Activated naive CD4-positive, alpha-beta T cell treated with anti-CD3 and anti-CD28 coated beads for 36 hours (primary cell): ENCODE measurements at regions not wholly inside any gene's neighbourhood (a gene's known extent, or its start where the extent isn't known, plus 50 kb on each side); places are given as distances from the start of the nearest gene placed in this dataset.
"Not testable (repeated sequence)": the region's sequence is repeated elsewhere in the genome, so short reads cannot be mapped to it uniquely, and the experiment has no call there.

Experiments used
- CTCF ChIA-PET: fragments of 350-600 bp; sonication (Branson Sonifier 250); formaldehyde crosslinking; loops from one replicate; lab custom pipeline; 2021; ENCODE audit warnings: antibody characterized with exemption; lab: Charles Lee
- DNase-seq: peaks from one replicate; pipeline ENCODE4 v3.0.0-alpha.2; 2020
- H3K27ac Mint-ChIP-seq: one replicate; pipeline ENCODE4 v1.8.0; 2021; ENCODE audit warnings: mild to moderate bottlenecking, mixed read lengths
- H3K27me3 Mint-ChIP-seq: one replicate; pipeline ENCODE4 v1.8.0; 2021; ENCODE audit warnings: low read depth, mixed read lengths
- H3K36me3 Mint-ChIP-seq: one replicate; pipeline ENCODE4 v1.8.0; 2021; ENCODE audit warnings: low read depth, mixed read lengths
- H3K4me1 Mint-ChIP-seq: one replicate; pipeline ENCODE4 v1.8.0; 2021; ENCODE audit warnings: low read depth, mixed read lengths
- H3K4me3 Mint-ChIP-seq: one replicate; pipeline ENCODE4 v1.8.0; 2021; ENCODE audit warnings: mild to moderate bottlenecking, moderate library complexity, mixed read lengths
- H3K9me3 Mint-ChIP-seq: one replicate; pipeline ENCODE4 v1.8.0; 2021; ENCODE audit warnings: mixed read lengths
- intact Hi-C: fragments of 100-400 bp; cut with micrococcal nuclease; formaldehyde crosslinking; loops from one replicate; pipeline ENCODE4 v1.15.1; 2023

DNA sequence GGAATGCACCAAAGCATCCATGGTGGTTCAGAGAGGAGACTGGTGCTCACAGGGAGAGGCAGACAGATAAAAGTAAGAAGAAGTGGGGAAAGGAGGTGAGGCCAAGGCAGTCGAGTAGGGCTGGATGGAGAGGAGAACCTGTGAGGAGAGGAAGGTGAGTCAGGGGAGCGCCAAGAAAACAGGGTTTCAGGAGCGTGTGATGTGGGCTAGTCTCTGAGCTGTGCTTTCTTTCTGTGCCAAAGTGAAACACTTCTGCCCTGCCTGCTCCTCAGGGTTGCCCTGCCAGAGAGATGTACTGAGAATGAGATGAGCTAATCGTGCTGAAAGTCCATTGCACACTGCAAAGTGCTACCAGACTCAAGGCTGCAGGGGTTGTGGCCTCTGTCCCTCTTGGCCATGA is 310.7 kb upstream of the CCL2 start:
- Mint-ChIP-seq H3K4me1 (no peaks in the 10 kb centered on the region), H3K27ac (no peak overlapping the region), H3K27me3 (no peaks in the 10 kb centered on the region), H3K36me3 (no peaks in the 10 kb centered on the region), H3K4me3 (no peak overlapping the region), H3K9me3 (no peaks in the 10 kb centered on the region)
- DNase-seq, result peak; percentile 15
- CTCF ChIA-PET, result no interaction called here
- intact Hi-C loops, result no loop called here

GRCh38 chr17:33944826-33945225 is 310.3 kb upstream of the CCL2 start:
- H3K27ac Mint-ChIP-seq, result no peak overlapping the region
- H3K4me1 Mint-ChIP-seq, result no peaks in the 10 kb centered on the region
- no peaks in the 10 kb centered on the region for H3K27me3 Mint-ChIP-seq
- H3K36me3 Mint-ChIP-seq, result no peaks in the 10 kb centered on the region
- H3K4me3 Mint-ChIP-seq, result no peak overlapping the region
- H3K9me3 Mint-ChIP-seq, result no peaks in the 10 kb centered on the region
- CTCF ChIA-PET, result no interaction called here
- no peak for DNase-seq
- intact Hi-C loops, result no loop called here

GRCh38 chr17:33945646-33946546 is 309.2 kb upstream of the CCL2 start:
- intact Hi-C loops, result no loop called here
- no peaks in the 10 kb centered on the region for H3K9me3 Mint-ChIP-seq
- H3K4me1 Mint-ChIP-seq, result no peaks in the 10 kb centered on the region
- no peak overlapping the region for H3K27ac Mint-ChIP-seq
- CTCF ChIA-PET, result interaction anchor here (0.6 kb wide), 1 partner anchor 777 kb away, joined by 3 read pairs; no protein-coding TSS in a partner anchor
- no peaks in the 10 kb centered on the region for H3K27me3 Mint-ChIP-seq
- no peaks in the 10 kb centered on the region for H3K36me3 Mint-ChIP-seq
- no peak overlapping the region for H3K4me3 Mint-ChIP-seq
- DNase-seq, result no peak

DNA sequence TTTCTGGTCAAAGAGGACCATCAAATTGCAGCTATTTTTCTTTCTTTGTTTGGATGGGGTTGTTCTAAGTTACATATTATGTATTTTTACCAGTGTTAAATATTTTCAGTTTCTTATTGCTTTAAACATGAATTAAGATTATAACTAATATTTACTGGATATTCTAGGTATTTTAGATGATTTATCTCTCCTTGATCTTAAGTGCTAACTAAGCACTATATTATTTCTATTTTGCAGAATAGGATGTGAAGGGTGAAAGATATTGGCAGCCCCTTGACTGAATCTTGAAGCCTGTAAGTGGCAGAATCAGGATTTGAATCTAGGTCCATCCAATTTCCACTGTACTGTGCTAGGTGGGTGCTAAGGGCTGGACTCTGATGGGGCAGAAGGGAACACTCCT is 307.3 kb upstream of the CCL2 start:
- Mint-ChIP-seq H3K27ac (no peak overlapping the region), H3K9me3 (no peaks in the 10 kb centered on the region), H3K36me3 (no peaks in the 10 kb centered on the region), H3K4me3 (no peak overlapping the region), H3K4me1 (no peaks in the 10 kb centered on the region), H3K27me3 (no peaks in the 10 kb centered on the region)
- no peak for DNase-seq
- CTCF ChIA-PET, result no interaction called here
- intact Hi-C loops, result no loop called here

GRCh38 chr17:33948309-33948708 is 306.8 kb upstream of the CCL2 start:
- intact Hi-C loops, result no loop called here
- no peaks in the 10 kb centered on the region for H3K9me3 Mint-ChIP-seq
- H3K4me3 Mint-ChIP-seq, result no peak overlapping the region
- no peaks in the 10 kb centered on the region for H3K27me3 Mint-ChIP-seq
- H3K27ac Mint-ChIP-seq, result no peak overlapping the region
- no peaks in the 10 kb centered on the region for H3K4me1 Mint-ChIP-seq
- H3K36me3 Mint-ChIP-seq, result no peaks in the 10 kb centered on the region
- DNase-seq, result no peak
- CTCF ChIA-PET, result interaction anchor here (1.2 to 1.3 kb wide), 2 partner anchors 15 to 169 kb away, joined by 3 read pairs; no protein-coding TSS in a partner anchor

GRCh38 chr17:33949100-33949499 is 306.0 kb upstream of the CCL2 start:
- Mint-ChIP-seq H3K27ac (no peak overlapping the region), H3K36me3 (no peaks in the 10 kb centered on the region), H3K4me3 (no peak overlapping the region), H3K4me1 (no peaks in the 10 kb centered on the region), H3K9me3 (no peaks in the 10 kb centered on the region), H3K27me3 (no peaks in the 10 kb centered on the region)
- intact Hi-C loops, result no loop called here
- CTCF ChIA-PET, result interaction anchor here (1.2 to 1.3 kb wide), 2 partner anchors 14 to 170 kb away, joined by 3 read pairs; no protein-coding TSS in a partner anchor
- no peak for DNase-seq

DNA sequence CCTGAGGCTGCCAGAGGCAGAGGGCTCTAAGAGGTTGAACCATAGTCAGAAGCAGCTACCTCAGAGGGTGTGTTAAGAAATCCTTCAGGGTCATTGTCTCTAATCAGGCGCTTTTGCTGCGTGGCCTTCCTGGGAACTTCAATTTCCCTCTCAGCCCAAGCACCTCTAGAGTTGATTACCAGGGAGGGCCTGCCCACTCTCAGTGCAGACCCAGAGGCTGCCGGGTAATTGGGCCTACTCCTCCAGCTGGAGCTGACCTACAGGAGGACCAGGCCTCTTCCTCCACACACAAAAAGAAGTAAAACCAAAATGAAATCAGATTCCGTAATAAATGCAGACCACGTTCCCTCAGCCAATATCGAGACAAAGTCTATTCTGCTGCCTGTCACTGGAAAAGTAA is 305.0 kb upstream of the CCL2 start:
- Mint-ChIP-seq H3K4me1 (no peaks in the 10 kb centered on the region), H3K27me3 (no peaks in the 10 kb centered on the region), H3K36me3 (no peaks in the 10 kb centered on the region), H3K4me3 (no peak overlapping the region), H3K27ac (no peak overlapping the region), H3K9me3 (no peaks in the 10 kb centered on the region)
- DNase-seq, result no peak
- intact Hi-C loops, result no loop called here
- CTCF ChIA-PET, result no interaction called here

DNA sequence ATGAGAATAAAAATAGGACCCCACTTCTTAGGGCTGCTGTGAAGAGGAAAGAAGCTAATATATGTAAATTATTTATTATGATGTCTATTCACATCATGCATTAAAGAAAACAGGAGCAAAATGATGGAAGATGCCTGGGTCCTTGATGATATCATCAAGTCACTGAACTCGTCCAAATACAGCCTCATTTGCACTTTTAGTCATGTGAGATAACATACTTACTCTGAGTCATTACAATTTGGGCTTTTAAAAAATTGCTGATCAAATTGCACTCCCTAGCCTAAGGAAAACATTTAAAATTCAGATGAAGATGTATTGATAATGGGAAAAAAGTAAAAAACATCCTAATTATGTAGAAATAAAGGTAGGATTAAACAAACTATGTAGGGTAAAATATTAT is 302.7 kb upstream of the CCL2 start:
- CTCF ChIA-PET, result no interaction called here
- Mint-ChIP-seq H3K4me3 (no peak overlapping the region), H3K9me3 (no peaks in the 10 kb centered on the region), H3K4me1 (no peaks in the 10 kb centered on the region), H3K27ac (no peak overlapping the region), H3K36me3 (no peaks in the 10 kb centered on the region), H3K27me3 (peaks cover 4% of the 10 kb centered on the region)
- no peak for DNase-seq
- intact Hi-C loops, result no loop called here

- CTCF ChIA-PET, result no interaction called here
- peaks cover 6% of the 10 kb centered on the region for H3K27me3 Mint-ChIP-seq
Measured at GRCh38 chr17:33954597-33954996, 300.5 kb upstream of the CCL2 start.

GRCh38 chr17:33955461-33955860 is 299.6 kb upstream of the CCL2 start:
- DNase-seq, result no peak
- peaks cover 6% of the 10 kb centered on the region for H3K27me3 Mint-ChIP-seq
- H3K4me1 Mint-ChIP-seq, result no peaks in the 10 kb centered on the region
- CTCF ChIA-PET, result no interaction called here
- H3K9me3 Mint-ChIP-seq, result peaks cover 5% of the 10 kb centered on the region
- H3K4me3 Mint-ChIP-seq, result no peak overlapping the region
- H3K27ac Mint-ChIP-seq, result no peak overlapping the region
- intact Hi-C loops, result no loop called here
- no peaks in the 10 kb centered on the region for H3K36me3 Mint-ChIP-seq

More at GRCh38 chr17:33954597-33954996, 300.5 kb upstream of the CCL2 start:
- Mint-ChIP-seq H3K36me3 (no peaks in the 10 kb centered on the region), H3K4me1 (no peaks in the 10 kb centered on the region), H3K4me3 (no peak overlapping the region), H3K27ac (no peak overlapping the region), H3K9me3 (peaks cover 5% of the 10 kb centered on the region)
- DNase-seq, result no peak
- intact Hi-C loops, result no loop called here

- intact Hi-C loops, H3K27me3 Mint-ChIP-seq, H3K4me3 Mint-ChIP-seq, CTCF ChIA-PET, DNase-seq, H3K4me1 Mint-ChIP-seq, H3K27ac Mint-ChIP-seq, H3K36me3 Mint-ChIP-seq, H3K9me3 Mint-ChIP-seq: not testable (repeated sequence)
Measured at GRCh38 chr17:33959098-33959497, 296.0 kb upstream of the CCL2 start.

GRCh38 chr17:33962857-33963655 is 292.0 kb upstream of the CCL2 start:
- Mint-ChIP-seq H3K9me3 (peaks cover 5% of the 10 kb centered on the region), H3K36me3 (no peaks in the 10 kb centered on the region), H3K4me1 (peaks cover 16% of the 10 kb centered on the region), H3K27ac (peak overlapping the region; percentile 20), H3K27me3 (peaks cover 4% of the 10 kb centered on the region), H3K4me3 (no peak overlapping the region)
- CTCF ChIA-PET, result interaction anchor here (0.7 to 1.6 kb wide), 2 partner anchors 14 to 238 kb away, joined by 3 read pairs; no protein-coding TSS in a partner anchor
- DNase-seq, result no peak
- intact Hi-C loops, result no loop called here
